Panc1 (cell line): ENCODE measurements at regions not wholly inside any gene's neighbourhood (a gene's known extent, or its start where the extent isn't known, plus 50 kb on each side); places are given as distances from the start of the nearest gene placed in this dataset.

Source experiments
- ATAC-seq: fragments of 200-7000 bp; cut with Tn5 transposase; 2 replicates; pipeline ENCODE4 v1.9.1; 2020; ENCODE audit warnings: mild to moderate bottlenecking, moderate library complexity
- BruUV-seq: library from RNA; stranded (reverse); fragments of 400-500 nt; replicated peaks from 2 replicates; lab custom pipeline; 2021; lab: Mats Ljungman, UMichigan
- CTCF ChIA-PET: fragments of 300-600 bp; sonication (Branson Sonifier 250); formaldehyde crosslinking; loops from one replicate; lab custom pipeline; 2022; ENCODE audit warnings: antibody characterized with exemption; lab: Charles Lee
- POLR2A ChIA-PET: fragments of 300-600 bp; sonication (Branson Sonifier 250); formaldehyde crosslinking; loops from one replicate; lab custom pipeline; 2022; ENCODE audit warnings: antibody characterized with exemption; lab: Charles Lee
- DNase-seq: peaks from one replicate; pipeline ENCODE4 v3.0.0-alpha.2; 2010; ENCODE audit warnings: low read depth, low spot score
- H3K27ac ChIP-seq: 2 replicates; pipeline ENCODE4 v1.5.1; 2011; ENCODE audit warnings: mild to moderate bottlenecking, low read length, inconsistent platforms
- H3K27me3 ChIP-seq: fragments of 200-500 bp; sonication (Bioruptor generic); 2 replicates; pipeline ENCODE4 v1.6.0; 2014; ENCODE audit warnings: low read length, inconsistent platforms; ENCODE audit not compliant: control insufficient read depth, insufficient read depth
- H3K36me3 ChIP-seq: fragments of 200-500 bp; sonication (Bioruptor generic); 2 replicates; pipeline ENCODE4 v1.5.1; 2014; ENCODE audit warnings: inconsistent platforms, mild to moderate bottlenecking, low read length, moderate library complexity; ENCODE audit not compliant: control insufficient read depth, insufficient read depth
- H3K4me1 ChIP-seq: 2 replicates; pipeline ENCODE4 v1.5.1; 2011; ENCODE audit warnings: inconsistent platforms, mild to moderate bottlenecking, low read length, moderate library complexity; ENCODE audit not compliant: control insufficient read depth, insufficient read depth
- H3K4me3 ChIP-seq, 2 experiments: 2 replicates each; pipeline ENCODE4 v1.5.1; 2011 to 2012; ENCODE audit warnings: low read depth in 2 of 2, low read length in 2 of 2, mild to moderate bottlenecking in 2 of 2, inconsistent platforms in 1 of 2, moderate library complexity in 1 of 2
- H3K9me3 ChIP-seq: fragments of 200-500 bp; sonication (Bioruptor generic); 2 replicates; pipeline ENCODE4 v1.5.1; 2014; ENCODE audit warnings: low read depth, mild to moderate bottlenecking, inconsistent platforms, low read length, moderate library complexity; ENCODE audit not compliant: control insufficient read depth, insufficient read depth
- POLR2AphosphoS5 ChIP-seq: IDR thresholded peaks from 2 replicates; pipeline ENCODE4 v1.6.1; 2012; ENCODE audit warnings: mild to moderate bottlenecking, low read depth, low read length, moderate library complexity
- SIN3A ChIP-seq: IDR thresholded peaks from 2 replicates; pipeline ENCODE4 v1.6.1; 2012; ENCODE audit warnings: low read depth, mild to moderate bottlenecking, low read length, moderate library complexity, borderline replicate concordance; ENCODE audit not compliant: insufficient read depth
- TCF7L2 ChIP-seq: IDR thresholded peaks from 2 replicates; pipeline ENCODE4 v1.6.1; 2011; ENCODE audit warnings: mild to moderate bottlenecking, low read depth, low read length, inconsistent platforms
- in situ Hi-C: cut with HindIII; loops from 2 replicates; pipeline ENCODE4 v1.10.0; 2016; ENCODE audit warnings: low sequenced_read_pairs, low pct_unique_long_range_greater_than_20kb
- intact Hi-C: fragments of 100-400 bp; cut with micrococcal nuclease; formaldehyde crosslinking; loops from one replicate; pipeline ENCODE4 v1.10.0; 2022; ENCODE audit not compliant: unreplicated experiment
- TF ChIP-seq, protein P1 (sequence below), 2 experiments: IDR thresholded peaks; 2 replicates each; pipeline ENCODE4 v1.6.1; 2011 to 2012; ENCODE audit warnings: low read depth in 2 of 2, control low read depth in 1 of 2, low read length in 1 of 2, mild to moderate bottlenecking in 1 of 2, moderate library complexity in 1 of 2; ENCODE audit not compliant: insufficient read depth in 1 of 2
- TF ChIP-seq, protein P2 (sequence below): fragments of 450-650 bp; IDR thresholded peaks from 2 replicates; pipeline ENCODE4 v1.5.1; 2017; ENCODE audit warnings: mild to moderate bottlenecking

DNA sequence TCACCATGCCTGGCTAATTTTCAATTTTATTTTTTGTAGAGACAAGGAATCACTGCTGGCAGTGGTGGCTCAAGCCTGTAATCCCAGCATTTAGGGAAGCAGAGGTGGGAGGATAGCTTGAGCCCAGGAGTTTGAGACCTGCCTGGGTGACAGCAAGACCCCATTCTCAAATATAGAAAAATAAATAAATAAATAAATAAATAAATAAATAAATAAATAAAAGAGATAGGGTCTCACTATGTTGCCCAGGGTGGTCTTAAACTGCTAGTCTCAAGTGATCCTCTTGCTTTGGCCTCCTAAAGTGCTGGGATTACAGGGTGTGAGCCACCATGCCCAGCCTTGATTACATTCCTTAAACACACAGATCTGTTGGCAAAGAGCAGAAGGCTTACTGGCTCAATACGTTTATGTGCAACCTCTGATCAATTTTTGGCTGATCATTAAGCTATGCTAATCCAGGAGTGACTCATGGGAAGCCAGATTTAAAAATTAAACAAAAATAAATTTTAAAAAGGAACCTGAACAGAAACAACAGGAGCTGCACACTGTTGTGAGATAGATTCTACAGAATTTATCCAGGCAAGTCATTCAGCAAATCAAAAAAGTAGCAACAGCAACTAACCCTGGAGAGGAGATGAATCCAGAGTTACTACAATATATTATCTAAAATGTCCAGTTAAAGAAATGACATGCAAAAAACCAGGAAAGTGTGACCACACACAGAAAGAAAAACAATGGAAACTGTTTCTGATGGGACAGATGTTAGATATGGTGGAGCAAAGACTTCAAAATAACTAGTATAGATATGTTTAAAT, 79.4 kb downstream of the RPE65 start:
- CTCF ChIA-PET, result interaction anchor here (0.6 kb wide), 2 partner anchors 27 to 810 kb away, joined by 4 to 5 read pairs; no protein-coding TSS in a partner anchor
- POLR2A ChIA-PET, result no interaction called here

DNA sequence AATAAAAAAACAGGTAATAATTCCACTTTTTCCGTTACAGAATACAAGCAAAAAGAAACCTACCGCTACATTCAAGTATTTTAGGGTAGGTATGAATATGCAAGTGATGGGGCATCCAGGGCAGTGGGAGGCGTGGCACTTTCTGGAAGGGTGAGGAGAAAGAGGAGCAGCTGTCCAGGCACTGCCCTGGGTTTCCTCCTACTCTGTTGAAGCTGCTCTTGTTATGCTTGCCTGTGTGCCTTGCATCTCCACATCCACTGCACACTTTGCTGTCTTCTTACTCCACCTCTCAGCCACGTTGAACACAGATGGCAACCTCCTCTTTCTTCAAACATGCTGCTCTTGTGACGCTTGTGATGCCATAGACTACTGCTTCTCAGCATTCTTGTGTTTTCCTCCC, 83.2 kb downstream of the RPE65 start:
- Histone ChIP-seq H3K27ac (no peak overlapping the region), H3K9me3 (no peaks in the 10 kb centered on the region), H3K4me1 (no peaks in the 10 kb centered on the region), H3K36me3 (no peaks in the 10 kb centered on the region), H3K27me3 (no peaks in the 10 kb centered on the region), H3K4me3 (no peak overlapping the region)
- no peak for DNase-seq
- ATAC-seq, result no peak
- no peak for TF ChIP-seq SIN3A
- no peak for TF ChIP-seq TCF7L2
- TF ChIP-seq, protein P1, sequence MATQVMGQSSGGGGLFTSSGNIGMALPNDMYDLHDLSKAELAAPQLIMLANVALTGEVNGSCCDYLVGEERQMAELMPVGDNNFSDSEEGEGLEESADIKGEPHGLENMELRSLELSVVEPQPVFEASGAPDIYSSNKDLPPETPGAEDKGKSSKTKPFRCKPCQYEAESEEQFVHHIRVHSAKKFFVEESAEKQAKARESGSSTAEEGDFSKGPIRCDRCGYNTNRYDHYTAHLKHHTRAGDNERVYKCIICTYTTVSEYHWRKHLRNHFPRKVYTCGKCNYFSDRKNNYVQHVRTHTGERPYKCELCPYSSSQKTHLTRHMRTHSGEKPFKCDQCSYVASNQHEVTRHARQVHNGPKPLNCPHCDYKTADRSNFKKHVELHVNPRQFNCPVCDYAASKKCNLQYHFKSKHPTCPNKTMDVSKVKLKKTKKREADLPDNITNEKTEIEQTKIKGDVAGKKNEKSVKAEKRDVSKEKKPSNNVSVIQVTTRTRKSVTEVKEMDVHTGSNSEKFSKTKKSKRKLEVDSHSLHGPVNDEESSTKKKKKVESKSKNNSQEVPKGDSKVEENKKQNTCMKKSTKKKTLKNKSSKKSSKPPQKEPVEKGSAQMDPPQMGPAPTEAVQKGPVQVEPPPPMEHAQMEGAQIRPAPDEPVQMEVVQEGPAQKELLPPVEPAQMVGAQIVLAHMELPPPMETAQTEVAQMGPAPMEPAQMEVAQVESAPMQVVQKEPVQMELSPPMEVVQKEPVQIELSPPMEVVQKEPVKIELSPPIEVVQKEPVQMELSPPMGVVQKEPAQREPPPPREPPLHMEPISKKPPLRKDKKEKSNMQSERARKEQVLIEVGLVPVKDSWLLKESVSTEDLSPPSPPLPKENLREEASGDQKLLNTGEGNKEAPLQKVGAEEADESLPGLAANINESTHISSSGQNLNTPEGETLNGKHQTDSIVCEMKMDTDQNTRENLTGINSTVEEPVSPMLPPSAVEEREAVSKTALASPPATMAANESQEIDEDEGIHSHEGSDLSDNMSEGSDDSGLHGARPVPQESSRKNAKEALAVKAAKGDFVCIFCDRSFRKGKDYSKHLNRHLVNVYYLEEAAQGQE (IDR thresholded peaks at IDR 0.05; ENCODE audit: insufficient read depth in 1 of 2, low read depth in 2 of 2, low read length in 1 of 2), result no peak
- in situ Hi-C loops, result no loop called here
- intact Hi-C loops, result no loop called here
- ChIA-PET POLR2A (no interaction called here), CTCF (no interaction called here)
- BruUV-seq, result no TSS peak

More for the DNA sequence above, 79.4 kb downstream of the RPE65 start:
- DNase-seq, result no peak
- H3K27me3 ChIP-seq, result no peaks in the 10 kb centered on the region
- no peak for TF ChIP-seq POLR2AphosphoS5
- TF ChIP-seq, protein P1 (IDR thresholded peaks at IDR 0.05; ENCODE audit: insufficient read depth in 1 of 2, low read depth in 2 of 2, low read length in 1 of 2), result no peak
- TF ChIP-seq TCF7L2, result no peak
- TF ChIP-seq, protein P2, sequence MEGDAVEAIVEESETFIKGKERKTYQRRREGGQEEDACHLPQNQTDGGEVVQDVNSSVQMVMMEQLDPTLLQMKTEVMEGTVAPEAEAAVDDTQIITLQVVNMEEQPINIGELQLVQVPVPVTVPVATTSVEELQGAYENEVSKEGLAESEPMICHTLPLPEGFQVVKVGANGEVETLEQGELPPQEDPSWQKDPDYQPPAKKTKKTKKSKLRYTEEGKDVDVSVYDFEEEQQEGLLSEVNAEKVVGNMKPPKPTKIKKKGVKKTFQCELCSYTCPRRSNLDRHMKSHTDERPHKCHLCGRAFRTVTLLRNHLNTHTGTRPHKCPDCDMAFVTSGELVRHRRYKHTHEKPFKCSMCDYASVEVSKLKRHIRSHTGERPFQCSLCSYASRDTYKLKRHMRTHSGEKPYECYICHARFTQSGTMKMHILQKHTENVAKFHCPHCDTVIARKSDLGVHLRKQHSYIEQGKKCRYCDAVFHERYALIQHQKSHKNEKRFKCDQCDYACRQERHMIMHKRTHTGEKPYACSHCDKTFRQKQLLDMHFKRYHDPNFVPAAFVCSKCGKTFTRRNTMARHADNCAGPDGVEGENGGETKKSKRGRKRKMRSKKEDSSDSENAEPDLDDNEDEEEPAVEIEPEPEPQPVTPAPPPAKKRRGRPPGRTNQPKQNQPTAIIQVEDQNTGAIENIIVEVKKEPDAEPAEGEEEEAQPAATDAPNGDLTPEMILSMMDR, result no peak
- no peak for TF ChIP-seq SIN3A
- H3K4me1 ChIP-seq, result no peaks in the 10 kb centered on the region
- H3K36me3 ChIP-seq, result no peaks in the 10 kb centered on the region
- ATAC-seq, result no peak
- in situ Hi-C loops (no loop called here), intact Hi-C loops (no loop called here)
- no TSS peak for BruUV-seq
- no peak overlapping the region for H3K4me3 ChIP-seq
- no peaks in the 10 kb centered on the region for H3K9me3 ChIP-seq
- H3K27ac ChIP-seq, result no peak overlapping the region
